GM21447 (cell line): ENCODE measurements at regions not wholly inside any gene's neighbourhood (a gene's known extent, or its start where the extent isn't known, plus 50 kb on each side); places are given as distances from the start of the nearest gene placed in this dataset.

Experiments used
- ATAC-seq: cut with Tn5 transposase; IDR thresholded peaks from one replicate; pipeline ENCODE4 v1.9.1; 2021; ENCODE audit not compliant: unreplicated experiment

DNA sequence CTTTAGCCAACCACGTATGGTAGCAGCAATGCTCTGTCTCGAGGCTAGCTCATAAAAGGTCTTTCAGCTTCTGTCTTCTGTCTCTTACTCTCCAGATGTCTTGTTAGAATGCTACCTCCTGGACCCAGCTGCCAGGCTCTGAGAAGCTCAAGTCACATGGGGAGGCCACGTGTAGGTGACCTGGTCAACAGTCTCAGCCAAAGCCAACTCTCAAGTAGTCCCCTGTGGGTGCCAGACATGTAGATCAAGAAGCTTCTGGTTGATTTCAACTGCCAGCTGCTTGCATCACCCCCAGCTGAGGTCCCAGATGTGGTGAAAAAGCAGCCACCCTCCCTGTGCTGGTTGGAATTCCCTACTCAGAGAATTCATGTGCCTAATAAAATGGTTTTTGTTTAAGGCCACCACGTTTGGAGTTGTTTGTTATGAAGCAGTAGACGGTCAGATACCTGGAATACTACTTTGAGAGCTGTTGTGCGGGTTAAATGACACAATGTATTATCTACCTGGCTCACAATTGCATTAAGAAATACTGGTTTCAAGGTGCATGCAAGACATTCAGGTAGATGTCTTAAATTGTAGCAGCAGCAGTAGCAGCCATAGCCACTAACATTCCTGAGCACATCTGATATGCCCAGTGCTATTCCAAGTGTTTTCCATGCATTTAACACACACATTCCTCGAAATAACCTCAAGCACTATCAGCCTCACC is 131.0 kb upstream of the RFC3 start:
- no peak for ATAC-seq

DNA sequence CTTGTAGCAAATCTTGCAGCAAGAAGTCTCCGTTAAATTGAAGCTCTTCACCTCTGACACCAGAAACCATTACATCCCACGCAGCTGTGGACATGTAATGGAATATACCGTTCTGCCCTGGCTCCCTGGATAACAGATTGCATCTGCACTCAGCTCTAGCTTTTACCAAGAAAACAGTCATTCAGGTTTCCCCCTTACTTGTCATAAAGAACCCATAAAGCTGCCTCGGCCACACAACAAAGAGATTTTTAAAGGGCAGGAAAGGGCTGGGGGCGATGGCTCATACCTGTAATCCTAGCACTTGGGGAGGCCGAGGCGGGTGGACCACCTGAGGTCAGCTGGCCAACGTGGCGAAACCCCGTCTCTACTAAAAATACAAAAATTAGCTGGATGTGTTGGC is 127.6 kb upstream of the RFC3 start:
- no peak for ATAC-seq

DNA sequence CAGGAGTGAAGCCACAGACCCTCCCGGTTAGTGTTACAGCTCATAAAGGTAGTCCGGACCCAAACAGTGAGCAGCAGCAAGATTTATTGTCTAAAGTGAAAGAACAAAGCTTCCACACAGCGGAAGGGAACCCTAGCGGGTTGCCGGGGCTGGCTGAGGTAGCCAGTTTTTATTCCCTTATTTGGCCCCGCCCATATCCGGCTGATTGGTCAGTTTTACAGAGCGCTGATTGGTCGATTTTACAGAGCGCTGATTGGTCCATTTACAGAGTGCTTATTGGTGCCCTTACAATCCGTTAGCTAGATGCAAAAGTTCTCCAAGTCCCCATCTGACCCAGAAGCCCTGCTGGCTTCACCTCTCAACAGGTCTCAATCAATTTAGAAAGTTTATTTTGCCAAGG is 126.0 kb upstream of the RFC3 start:
- ATAC-seq, result no peak

DNA sequence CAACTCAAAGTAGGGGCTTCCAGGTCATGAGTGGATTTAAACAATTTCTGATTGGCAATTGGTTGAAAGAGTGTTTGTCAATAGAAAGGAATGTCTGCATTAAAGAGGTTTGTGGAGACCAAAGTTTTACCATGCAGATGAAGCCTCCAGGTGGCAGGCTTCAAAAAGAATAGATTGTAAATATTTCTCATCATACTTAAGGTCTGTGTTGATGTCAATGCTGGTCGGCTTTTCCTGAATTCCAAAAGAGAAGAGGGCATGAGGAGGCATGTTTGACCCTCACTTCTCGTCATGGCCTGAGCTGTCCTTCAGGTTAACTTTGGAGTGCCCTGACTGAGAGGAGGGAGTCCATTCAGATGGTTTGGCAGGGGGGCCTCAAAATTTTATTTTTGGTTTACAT is 125.4 kb upstream of the RFC3 start:
- no peak for ATAC-seq

DNA sequence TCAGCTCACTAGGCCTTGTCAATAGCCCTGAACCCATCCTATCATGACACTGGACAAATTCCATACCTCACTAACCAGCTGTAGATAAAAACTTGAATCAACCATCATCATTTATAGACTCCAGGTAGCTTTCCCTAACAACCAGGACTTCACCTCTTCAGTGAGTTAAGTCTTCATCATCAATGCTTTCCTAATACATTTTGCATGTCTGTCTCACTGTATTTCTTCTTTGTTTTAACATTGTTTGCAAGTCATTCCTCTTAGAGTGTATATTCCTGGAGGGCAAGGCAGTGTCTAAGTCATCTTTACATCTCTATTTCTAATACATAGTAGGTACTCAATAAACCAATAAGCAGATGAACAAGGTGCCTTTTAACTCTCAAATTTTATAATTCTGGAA is 123.4 kb upstream of the RFC3 start:
- no peak for ATAC-seq

DNA sequence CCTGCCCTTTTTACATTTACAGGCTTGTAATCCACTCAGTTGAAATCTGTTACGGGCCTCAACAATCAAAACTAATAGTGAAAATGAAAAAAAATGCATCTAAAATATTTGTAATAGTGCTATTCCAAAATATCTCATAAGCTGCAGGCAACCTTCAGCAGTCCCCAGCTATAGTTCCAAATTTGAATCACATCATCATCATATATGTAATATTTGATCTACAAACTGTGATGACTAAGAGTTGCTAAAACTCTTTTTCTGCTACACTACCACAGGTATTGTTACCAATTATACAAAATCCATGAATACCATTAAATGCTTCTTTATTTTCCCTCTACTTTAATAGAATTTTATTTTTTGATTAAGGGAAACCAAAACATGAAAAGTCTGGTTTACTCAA is 121.4 kb upstream of the RFC3 start:
- no peak for ATAC-seq

DNA sequence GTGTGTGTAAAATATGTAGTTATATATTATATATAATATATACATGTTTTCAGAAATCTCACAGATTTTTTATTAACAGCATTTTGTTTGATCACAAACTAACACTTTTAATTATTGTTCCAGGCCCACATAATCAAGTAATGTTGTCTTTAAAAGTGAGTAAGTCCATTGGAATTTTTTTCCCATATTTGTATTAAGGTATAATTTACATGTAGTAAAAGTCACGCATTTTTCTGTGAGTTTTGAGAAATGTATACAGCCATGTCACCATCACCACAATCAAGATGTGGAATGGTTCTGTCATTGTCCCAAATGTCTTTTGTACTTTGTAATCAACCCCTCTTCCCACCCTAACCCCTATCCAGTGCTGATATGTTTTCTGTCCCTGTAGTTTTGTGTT is 120.0 kb upstream of the RFC3 start:
- no peak for ATAC-seq

DNA sequence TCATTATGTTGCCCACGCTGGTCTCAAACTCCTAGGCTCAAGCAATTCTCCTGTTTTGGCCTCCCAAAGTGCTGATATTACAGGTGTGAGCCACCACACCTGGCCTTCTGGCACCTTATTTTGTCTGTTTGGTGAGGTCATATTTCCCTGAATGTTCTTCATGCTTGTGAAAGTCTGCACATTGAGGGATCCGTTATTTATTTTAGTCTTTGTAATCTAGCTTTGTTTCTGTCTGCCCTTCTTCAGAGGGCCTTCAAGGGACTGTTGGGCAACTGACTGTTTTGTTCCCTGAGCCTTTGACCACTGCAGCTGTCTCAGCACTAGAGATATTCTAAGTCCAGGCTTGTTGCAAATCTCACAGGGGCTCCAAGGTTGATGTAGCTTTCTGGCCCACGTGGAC is 110.5 kb upstream of the RFC3 start:
- no peak for ATAC-seq

DNA sequence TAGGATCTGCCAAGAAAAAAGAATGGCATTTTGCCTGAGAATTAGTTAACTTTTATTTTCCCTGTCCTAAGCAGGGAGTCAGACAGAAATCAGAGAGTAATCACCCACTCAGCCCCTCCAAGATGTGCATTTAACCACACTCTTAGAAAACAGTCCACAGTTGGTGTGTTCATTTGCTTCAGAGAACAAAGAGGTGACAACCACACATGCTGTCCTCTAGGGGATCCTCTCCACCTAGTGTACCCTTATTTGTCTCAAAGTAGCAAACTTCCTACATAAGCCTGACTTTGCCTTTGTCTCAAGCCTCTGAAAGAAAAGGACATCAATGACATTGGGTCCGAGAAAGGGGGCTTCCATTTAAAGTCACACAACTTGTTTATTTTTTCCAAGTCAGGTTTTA is 107.0 kb upstream of the RFC3 start:
- ATAC-seq, result no peak

DNA sequence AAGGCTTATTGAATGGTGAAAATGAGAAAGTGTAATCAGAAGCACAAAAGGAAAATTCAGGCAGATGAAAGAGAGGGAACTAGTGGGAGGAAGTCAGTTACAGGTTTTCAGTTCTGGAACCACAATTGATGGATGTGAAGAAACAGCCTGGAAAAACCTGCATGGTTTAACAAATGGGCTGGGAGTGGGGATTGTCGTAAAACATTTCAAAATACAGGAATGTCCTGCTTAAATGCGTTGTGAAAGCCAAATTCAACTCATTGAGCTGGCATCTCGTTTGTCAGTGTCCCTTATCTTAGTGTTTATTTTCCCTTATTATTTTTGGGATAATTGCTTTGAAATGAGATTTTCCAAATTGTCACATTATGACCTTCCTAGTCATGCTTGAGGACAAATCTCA is 106.5 kb upstream of the RFC3 start:
- ATAC-seq, result no peak

DNA sequence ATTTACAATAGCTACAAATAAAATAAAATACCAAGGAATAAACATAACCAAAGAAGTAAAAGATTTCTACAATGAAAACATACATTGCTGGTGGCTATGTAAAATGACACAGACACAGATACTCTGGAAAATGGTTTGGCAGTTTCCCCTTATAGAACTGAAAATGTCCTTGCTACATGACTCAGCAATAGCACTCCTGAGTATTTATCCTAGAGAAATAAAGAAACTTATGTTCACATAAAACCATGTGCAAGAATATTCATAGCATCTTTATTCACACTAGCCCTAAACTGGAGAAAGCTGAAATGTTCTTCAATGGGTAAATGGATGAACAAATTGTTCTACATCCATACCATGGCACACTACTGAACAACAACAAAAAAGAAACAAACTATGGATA is 100.2 kb upstream of the RFC3 start:
- ATAC-seq, result no peak

DNA sequence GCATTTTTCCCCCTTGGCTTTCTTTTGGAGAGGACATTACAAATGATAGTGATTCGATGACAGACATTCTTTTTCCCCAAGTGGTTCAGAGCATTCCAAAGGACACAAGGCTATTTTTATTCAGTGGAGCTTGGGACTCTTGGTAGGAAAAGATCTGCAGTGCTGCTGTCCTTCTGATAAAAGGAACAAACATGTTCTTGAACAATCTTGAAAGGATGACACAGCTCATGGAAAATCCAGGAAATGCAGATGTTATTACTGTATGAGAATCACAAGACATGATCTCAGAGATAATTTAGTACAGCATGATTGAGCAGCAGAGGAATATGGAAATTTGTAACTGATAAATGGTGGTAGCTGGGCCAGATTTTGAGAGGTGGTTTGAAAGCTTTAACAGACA is 96.2 kb upstream of the RFC3 start:
- no peak for ATAC-seq

DNA sequence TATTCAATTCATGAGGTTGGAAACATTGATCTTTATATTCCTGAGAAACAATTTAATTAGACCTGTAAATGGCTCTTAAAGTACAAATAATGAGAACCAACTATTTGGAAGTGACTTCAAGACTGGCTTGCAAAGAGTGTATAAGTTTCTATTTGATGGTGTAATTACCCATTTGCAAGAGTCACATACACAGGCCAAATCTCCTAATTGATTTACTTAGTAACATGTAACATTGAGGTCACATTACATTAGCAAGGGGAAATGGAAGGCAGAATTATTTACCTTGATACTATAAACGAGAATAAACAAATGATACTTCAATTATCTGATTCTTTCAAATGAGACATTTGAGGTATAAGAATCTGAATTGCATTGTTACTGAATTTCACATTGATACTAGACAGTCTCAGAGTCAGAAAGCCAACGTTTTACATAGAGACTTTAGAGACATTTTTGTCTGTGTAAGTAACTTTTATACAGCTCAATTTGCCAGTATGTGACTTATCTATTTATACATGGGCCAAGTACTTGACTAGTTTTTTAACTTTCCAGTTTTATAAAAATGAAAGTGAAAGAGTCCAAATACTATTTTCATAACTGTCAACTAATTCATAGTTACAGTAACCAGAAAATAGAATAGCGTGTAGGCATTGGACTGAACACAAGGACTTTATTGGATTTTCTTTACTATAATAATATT is 95.6 kb upstream of the RFC3 start:
- no peak for ATAC-seq

DNA sequence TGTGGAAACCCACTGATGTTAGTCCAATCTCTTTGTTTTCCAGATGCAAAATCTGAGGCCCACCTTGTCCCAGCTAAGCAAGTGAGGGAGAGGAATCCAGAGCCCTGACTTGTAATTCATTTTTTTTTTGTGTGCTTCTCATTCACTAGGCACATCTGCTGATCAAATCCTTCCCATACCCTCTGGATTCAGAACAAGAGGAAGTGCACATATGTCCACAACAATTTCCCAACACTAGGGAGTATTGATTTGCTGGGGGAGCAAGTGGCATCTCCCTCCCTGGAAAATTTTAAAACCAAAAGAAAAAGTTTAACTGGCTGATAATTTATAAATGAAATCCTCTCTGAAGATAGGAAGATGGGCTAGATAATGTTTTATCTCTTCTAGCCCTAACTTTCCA is 94.6 kb upstream of the RFC3 start:
- no peak for ATAC-seq

DNA sequence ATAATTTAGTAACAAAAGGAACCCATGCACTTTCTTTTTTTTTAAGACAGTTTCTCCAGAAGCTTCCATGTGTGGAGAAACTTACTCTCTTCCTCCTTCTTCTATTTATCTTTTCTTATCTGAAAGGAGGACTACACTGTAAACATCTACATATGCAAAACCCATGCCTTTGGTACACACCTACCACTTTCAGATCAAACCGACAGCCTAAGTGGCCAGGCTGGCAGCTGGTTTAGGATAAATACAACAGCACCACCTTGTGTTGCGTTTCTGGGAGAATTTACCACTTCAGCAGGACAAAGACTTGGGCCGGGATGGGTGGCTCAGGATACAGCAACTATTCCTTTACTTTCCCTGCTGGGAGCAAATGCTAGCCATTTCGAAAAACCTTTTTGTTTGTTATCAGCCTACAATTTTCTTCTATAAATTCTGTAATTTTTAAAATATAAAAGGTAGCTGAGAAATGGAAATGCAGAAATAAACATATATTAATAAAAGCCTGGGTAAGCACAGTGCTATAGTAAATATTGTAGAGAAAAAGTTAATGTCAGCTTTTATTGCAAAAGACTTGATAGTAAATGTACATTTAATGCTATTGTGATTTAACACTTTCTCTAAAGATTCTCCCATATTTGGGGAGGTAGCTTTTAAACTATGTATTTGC is 94.0 kb upstream of the RFC3 start:
- peak; percentile 72 for ATAC-seq

DNA sequence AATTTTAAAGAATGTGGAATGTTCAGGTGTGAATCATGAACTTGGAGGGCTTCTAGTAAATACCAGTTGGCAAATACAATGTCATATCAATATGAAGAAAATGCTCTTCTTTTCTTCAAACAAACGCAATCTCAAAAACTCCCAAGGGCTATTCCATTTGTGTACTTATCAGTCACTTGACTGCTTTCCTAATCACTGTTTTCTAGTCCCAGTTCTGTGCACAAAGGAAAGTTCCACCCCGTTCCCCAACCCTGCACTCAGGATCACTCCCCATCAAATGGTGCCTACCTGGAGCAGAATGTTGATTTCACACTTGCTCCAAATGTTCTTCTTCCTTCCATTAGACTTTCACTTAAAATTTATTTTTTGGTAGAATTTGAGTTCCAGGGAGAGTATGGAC is 92.6 kb upstream of the RFC3 start:
- no peak for ATAC-seq

DNA sequence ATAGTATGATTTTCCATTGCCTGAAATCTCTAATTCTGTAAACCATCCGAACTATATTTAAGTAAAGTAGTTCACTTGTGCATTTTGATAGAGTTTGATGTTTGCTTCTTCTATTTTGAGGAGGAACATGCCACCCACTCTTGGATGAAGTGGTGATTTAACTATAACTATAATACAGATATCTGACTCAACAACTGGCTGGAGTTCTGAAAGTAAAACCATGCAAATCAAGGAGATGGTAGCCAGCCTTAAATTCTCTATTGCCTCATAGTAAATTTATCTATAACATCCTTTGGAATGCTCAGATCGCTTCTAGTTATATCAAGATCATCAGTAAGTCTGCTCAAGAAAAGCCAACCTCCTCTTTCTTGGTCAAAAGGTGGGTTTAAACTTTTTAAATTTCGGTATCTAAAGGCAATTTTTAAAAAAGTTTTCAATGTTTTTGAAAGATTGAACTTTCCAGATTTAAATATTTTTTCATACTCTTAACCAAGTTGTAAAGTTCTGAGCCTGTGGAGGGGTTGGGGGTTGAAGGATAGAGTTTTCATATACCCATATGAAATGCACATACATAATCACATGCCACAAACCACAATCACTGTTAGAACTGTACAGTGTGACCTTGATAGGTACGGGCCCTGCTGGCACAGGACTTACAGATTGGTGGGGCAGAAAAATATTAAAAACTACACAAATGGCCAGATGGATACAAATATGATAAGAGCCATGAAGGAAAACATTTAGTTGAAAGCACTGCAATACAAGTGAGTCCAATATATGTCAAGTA is 90.5 kb upstream of the RFC3 start:
- ATAC-seq, result no peak

DNA sequence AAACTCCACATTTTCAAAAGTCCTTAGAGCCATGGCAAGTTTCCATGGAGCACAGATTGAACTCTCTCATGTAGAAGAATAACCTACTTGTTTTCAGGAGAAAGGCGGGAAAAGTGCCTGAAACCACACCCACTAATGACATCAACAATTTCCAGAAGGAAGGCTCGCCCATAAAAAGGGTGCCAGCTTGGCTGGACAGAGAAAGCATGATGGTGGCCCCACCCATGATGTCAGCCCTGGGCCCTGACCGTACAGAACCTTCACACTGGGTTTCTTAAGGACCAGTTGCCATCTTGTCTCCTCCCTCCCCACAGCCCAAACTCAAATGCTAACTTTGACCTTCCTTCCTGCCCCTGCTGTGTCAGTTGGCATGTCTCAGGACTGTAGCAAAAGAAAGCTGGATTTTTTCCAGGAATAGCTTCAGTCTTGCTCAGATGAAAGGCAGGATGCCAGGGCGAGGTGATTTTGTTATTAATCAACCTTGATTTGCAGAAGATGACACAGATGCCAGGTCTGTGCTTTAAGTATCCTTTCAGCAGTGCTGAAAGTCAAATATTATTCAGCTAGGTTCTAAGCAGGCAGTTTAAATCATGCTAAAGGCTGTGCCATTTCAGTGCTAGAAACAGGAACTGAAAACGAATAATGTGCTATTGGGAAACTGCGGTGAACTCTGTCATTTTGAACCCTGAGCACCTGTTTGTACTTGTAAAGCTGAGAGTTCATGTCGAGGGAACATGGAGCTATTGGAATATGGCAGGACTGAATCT is 89.5 kb upstream of the RFC3 start:
- peak; percentile 83 for ATAC-seq

DNA sequence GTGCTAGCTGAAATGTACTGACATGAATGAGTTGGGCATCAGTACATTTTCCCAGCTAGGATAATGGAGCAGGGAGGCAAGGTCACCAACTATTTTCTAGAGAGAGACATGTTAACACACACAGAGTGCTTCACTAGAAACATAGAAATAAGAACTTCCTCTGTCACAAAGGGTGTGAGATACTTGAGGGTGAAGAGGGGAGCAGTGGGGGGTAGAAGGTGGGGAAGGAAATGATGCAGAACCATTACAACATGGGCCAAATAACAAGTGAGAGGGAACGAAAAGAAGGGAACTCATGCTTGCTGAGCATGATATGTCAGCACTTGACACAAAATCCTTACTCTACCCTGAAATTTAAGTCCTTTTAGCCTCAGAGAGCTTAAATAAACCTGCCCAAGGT is 87.8 kb upstream of the RFC3 start:
- no peak for ATAC-seq

DNA sequence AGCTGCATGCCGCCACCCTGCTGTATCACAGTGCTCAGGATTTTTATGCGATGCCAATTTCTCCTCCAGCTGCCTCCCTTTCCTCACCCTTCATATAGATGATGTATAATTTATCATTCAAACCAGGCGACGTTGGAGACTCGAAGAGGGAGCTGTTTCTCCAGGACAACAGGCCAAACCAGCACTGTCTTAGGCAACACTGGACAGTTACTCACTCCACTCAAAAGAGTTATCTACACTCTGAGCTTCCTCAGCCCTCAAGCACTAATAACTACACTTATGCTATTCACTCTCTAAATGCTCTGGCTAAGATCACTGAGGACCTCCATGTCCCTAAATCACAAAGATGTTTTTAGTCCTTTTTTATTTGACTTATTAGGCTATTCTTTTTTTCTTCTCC is 87.3 kb upstream of the RFC3 start:
- ATAC-seq, result no peak

DNA sequence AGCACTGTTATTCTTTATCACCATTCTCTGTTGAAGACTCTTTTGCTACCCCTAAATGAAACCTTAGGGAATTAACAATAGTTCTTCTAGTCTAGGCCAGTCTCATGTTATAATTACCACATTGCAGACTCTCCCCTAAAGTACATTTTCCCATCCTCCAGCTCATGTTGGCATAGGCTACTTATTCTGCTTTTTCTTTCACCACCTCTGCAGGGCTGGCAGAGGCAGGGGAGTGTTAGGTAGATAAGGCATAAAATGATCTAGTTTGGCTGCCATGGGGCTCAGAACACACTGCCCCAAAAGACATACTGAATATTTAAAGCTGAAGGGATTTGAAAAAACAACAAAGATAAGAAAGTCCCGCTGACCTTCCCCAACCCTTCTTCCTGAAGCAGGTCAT is 82.7 kb upstream of the RFC3 start:
- no peak for ATAC-seq
